ENCODE measurements at regions not wholly inside any gene's neighbourhood (a gene's known extent, or its start where the extent isn't known, plus 50 kb on each side); places are given as distances from the start of the nearest gene placed in this dataset.

- ChIA-PET CTCF (ENCODE audit: partially characterized antibody) (no interaction called here), POLR2A (ENCODE audit: partially characterized antibody) (no interaction called here)
- no peaks in the 10 kb centered on the region for H3K27me3 ChIP-seq (replicated peaks in 1 of 4; ENCODE audit: control insufficient read depth in 3 of 4, extremely low read depth in 1 of 4, insufficient read depth in 3 of 4, low read length in 3 of 4)
- no peak overlapping the region for H2BK120ac ChIP-seq (replicated peaks; ENCODE audit: low read depth, low read length)
- no peaks in the 10 kb centered on the region for H4K20me1 ChIP-seq (replicated peaks in 1 of 2; ENCODE audit: control insufficient read depth in 1 of 2, insufficient read depth in 2 of 2, low read length in 2 of 2)
- no peaks in the 10 kb centered on the region; a peak in 1 of 8 replicates for H3K36me3 ChIP-seq (ENCODE audit: control insufficient read depth in 2 of 4, insufficient read depth in 4 of 4, low read length in 3 of 4)
- no peak overlapping the region for H2BK15ac ChIP-seq (ENCODE audit: low read length)
- no peaks in the 10 kb centered on the region for H3K79me2 ChIP-seq (ENCODE audit: control insufficient read depth in 1 of 2, insufficient read depth in 2 of 2, low read length in 2 of 2)
- H2BK5ac ChIP-seq (ENCODE audit: low read depth, low read length) = no peak overlapping the region
- H3K23ac ChIP-seq (ENCODE audit: insufficient read length) = no peak overlapping the region
- H3K9ac ChIP-seq (replicated peaks in 1 of 4; ENCODE audit: extremely low read depth in 1 of 4, low read depth in 3 of 4, low read length in 3 of 4) = no peak overlapping the region
- no peak for FAIRE-seq
- H3K18ac ChIP-seq (ENCODE audit: extremely low read depth, low read length) = no peak overlapping the region
- no peak overlapping the region for H2BK12ac ChIP-seq (ENCODE audit: low read depth, low read length)
- H3K56ac ChIP-seq (replicated peaks; ENCODE audit: insufficient read length, low read depth, low read length) = no peak overlapping the region
- no peak overlapping the region for H3K4ac ChIP-seq (replicated peaks; ENCODE audit: insufficient read length, low read depth, low read length)
- no peak overlapping the region for H2BK20ac ChIP-seq (ENCODE audit: low read length)
- peaks cover 0 to 2% (median 0%) of the 10 kb centered on the region in 4 experiments; a peak in 1 of 7 replicates for H3K4me1 ChIP-seq (replicated peaks in 1 of 4; ENCODE audit: control insufficient read depth in 3 of 4, insufficient read depth in 4 of 4, low read length in 3 of 4)
- H4K8ac ChIP-seq (ENCODE audit: extremely low read depth, insufficient read depth, low read length) = no peak overlapping the region
- H3K27ac ChIP-seq (ENCODE audit: low read depth, low read length) = no peak overlapping the region
- no peak overlapping the region for H3K4me3 ChIP-seq (ENCODE audit: extremely low read depth in 1 of 4, insufficient read depth in 2 of 4, low read depth in 3 of 4, low read length in 4 of 4)
- no peaks in the 10 kb centered on the region for H3K79me1 ChIP-seq (ENCODE audit: low read depth, low read length)
- H3K14ac ChIP-seq (ENCODE audit: insufficient read length) = no peak overlapping the region
- H3K9me3 ChIP-seq (ENCODE audit: insufficient read depth in 2 of 2, low read depth in 1 of 2, low read length in 1 of 2) = no peaks in the 10 kb centered on the region
- no peak overlapping the region for H2AK5ac ChIP-seq (ENCODE audit: low read depth, low read length)
- H3K4me2 ChIP-seq (ENCODE audit: insufficient read depth in 1 of 2, low read depth in 2 of 2, low read length in 2 of 2) = no peak overlapping the region
- WGBS, 2 experiments (ENCODE audit: extremely low coverage in 1 of 2, insufficient coverage in 1 of 2, insufficient read length in 1 of 2, insufficient replicate concordance in 2 of 2, low coverage in 1 of 2, low lambda C conversion rate in 2 of 2, missing lambda C conversion rate in 1 of 2) = 94% methylated on average over 1 of the region's 1 CpG; no CpG with 5 or more reads in 1 of the 2 experiments
- no peak for DNase-seq (ENCODE audit: low read depth in 1 of 2, low spot score in 2 of 2)
- H3K23me2 ChIP-seq (ENCODE audit: low read depth, low read length) = no peaks in the 10 kb centered on the region
- H4K91ac ChIP-seq (replicated peaks; ENCODE audit: insufficient read length, low read length) = no peak overlapping the region
- H4K5ac ChIP-seq (ENCODE audit: insufficient read length, low read depth, low read length) = no peak overlapping the region
- H2AFZ ChIP-seq (ENCODE audit: low read length) = no peak overlapping the region
- no peak for TF ChIP-seq TBP (IDR thresholded peaks at IDR 0.05; ENCODE audit: low read depth, low read length)
- TF ChIP-seq SIX5 (IDR thresholded peaks at IDR 0.05; ENCODE audit: low read depth, low read length) = no peak
- no peak for TF ChIP-seq CHD1 (IDR thresholded peaks at IDR 0.05; ENCODE audit: low read depth, low read length)
Observed at GRCh38 chr3:26205475-26205874, 415.6 kb downstream of the OXSM start.
